GM18511 (cell line): ENCODE measurements at regions not wholly inside any gene's neighbourhood (a gene's known extent, or its start where the extent isn't known, plus 50 kb on each side); places are given as distances from the start of the nearest gene placed in this dataset.

Experiments used
- ATAC-seq: cut with Tn5 transposase; IDR thresholded peaks from one replicate; pipeline ENCODE4 v1.9.1; 2021; ENCODE audit warnings: mild to moderate bottlenecking, moderate library complexity; ENCODE audit not compliant: unreplicated experiment

DNA sequence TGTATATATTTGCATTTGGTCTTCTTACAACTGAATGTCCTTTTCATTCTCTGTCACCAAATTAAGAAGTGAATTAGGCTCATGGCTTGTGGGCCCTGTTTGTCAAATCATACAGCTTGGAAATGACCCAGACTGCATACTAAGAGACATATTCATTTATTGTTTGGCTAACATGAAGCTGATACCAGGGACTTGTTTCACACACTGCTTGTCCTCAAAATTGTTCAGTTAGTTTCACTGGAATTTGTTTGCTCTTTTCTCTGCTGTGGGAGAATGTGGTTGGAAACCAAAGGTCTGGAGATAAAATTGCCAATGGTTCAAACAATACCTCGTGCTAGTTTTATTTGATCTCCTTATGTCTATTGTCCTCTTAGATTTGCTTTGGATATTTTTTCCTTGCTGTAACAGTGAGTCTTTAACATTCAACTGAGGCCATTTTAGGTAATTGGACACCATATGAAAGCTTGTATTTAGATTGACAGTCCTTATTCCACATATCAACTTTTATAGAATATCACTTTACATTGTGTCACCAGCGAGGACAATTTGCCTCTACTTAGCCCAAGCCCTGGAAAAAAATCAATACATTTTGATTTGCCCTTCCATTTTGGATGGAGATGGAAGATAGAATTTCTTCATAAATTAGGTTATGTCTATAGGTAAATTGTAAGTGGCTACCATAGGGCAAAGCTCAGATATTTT lies 144.3 kb upstream of the MTAP start:
- no peak for ATAC-seq

GRCh38 chr9:21660976-21661375 lies 141.5 kb upstream of the MTAP start:
- no peak for ATAC-seq

- no peak for ATAC-seq
These were observed 140.8 kb upstream of the MTAP start for GRCh38 chr9:21661626-21662025.

DNA sequence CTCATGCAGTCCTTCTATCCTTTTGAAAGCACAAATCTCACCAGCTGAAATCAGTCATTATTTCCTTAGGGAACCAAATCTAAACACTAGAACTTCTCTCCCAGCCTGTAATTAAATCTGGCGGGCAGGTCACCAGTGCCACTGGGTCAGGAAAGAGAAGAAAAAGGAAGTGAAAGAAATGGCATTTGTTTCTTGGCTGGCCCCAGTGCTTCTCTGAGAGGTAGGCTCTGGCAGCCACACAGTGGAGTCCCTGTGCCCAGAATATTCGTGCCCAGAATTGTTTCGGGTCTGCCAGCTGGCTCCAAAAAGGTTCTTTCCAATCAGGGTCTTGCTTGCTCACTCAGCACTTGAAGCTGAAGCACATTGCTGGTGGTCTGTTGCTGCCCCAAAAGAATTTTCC lies 133.9 kb upstream of the MTAP start:
- no peak for ATAC-seq

DNA sequence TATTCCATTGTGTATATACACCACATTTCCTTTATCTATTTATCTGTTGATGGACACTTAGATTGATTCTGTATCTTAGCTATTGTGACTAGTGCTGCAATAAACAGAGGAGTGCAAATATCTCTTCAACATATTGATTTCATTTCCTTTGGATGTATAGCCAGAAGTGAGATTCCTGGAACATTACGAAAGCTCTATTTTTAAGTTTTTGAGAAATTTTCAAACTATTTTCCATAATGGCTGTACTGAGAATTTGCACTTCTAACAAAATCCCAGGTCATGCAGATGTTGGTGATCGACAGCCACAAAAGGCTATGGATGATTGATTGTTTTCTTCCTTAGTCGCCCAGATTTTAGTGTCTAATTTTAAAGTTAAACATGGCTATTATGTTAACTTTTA lies 132.7 kb upstream of the MTAP start:
- ATAC-seq, result no peak

- ATAC-seq, result no peak
These were observed 132.1 kb upstream of the MTAP start for GRCh38 chr9:21670374-21670773.

DNA sequence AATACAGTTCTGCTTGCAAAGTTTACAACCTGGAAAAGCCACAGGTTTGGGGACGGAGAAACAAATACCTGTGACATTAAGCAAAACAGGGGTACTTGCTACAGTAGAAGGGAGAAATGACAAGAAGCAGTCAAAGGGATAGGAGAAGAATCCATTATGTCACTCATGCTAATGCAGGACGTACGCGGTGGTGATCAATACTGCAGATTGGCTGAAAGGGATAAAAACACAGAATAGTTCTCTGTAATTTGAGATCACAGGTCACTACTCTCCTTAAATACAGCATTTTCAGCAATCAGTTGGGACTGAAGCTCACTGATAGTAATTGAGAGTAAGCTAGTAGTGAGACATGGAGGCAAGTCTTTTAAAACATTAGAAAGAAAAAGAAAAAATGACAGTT lies 130.3 kb upstream of the MTAP start:
- ATAC-seq, result no peak

- no peak for ATAC-seq
These were observed 129.7 kb upstream of the MTAP start for GRCh38 chr9:21672761-21673160.

- ATAC-seq, result no peak
These were observed 127.5 kb upstream of the MTAP start for GRCh38 chr9:21674894-21675293.

- no peak for ATAC-seq
These were observed 125.0 kb upstream of the MTAP start for GRCh38 chr9:21677387-21677786.

GRCh38 chr9:21677834-21678233 lies 124.6 kb upstream of the MTAP start:
- ATAC-seq, result no peak

- ATAC-seq, result no peak
These were observed 123.0 kb upstream of the MTAP start for GRCh38 chr9:21679432-21679831.

DNA sequence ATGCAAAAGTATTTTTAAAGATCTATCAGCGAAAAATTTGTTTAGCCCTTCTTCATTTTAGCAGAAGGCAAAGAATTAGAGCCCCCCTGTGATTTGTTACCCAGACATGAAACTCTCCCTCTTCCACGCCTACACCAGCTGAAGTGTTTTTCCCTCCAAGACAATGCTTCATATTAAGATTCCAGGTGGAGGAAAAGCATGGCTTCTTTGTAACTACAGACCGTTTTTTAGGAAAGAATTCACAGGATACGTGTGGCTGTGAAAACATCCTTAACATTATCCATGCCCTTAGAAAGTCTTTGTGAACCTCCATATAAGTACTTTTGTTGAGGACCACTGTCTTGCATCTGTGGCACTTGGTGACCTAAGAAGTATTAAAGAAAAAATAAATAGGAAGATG lies 121.8 kb upstream of the MTAP start:
- no peak for ATAC-seq

GRCh38 chr9:21681641-21682040 lies 120.8 kb upstream of the MTAP start:
- ATAC-seq, result no peak

GRCh38 chr9:21682381-21682780 lies 120.1 kb upstream of the MTAP start:
- ATAC-seq, result no peak

GRCh38 chr9:21682981-21683380 lies 119.5 kb upstream of the MTAP start:
- no peak for ATAC-seq

DNA sequence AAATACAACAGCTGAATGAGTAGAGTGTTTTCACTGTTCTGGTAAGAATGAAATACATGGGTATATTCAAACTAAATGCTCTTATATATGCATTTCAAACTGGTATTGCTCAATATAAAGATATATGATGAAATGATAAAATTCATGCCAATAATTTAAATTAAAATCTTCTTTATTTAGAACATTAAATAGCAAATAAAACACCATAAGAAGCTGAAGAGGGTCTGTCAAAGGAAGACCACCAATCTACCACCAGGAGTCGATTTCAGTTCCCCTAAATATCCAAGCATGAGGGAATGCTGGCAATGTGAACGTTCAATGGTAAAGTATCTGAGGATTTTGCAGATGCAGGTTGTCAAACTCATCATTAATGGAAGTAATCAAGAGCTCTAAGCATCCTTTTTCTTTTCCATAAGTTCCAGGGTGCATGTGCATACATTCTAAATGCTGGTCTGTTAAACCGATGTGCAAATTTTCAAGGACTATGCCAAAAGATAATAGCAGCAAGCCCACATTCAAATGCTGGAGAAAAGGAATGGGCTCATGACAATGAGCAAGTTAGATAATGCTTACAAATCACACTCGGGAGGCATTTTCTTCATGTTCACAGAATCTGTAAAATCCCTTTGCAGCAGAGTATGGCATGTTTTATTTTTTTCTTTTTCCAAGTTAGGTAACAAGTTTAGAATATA lies 118.8 kb upstream of the MTAP start:
- ATAC-seq, result no peak

- no peak for ATAC-seq
These were observed 118.2 kb upstream of the MTAP start for GRCh38 chr9:21684231-21684630.

DNA sequence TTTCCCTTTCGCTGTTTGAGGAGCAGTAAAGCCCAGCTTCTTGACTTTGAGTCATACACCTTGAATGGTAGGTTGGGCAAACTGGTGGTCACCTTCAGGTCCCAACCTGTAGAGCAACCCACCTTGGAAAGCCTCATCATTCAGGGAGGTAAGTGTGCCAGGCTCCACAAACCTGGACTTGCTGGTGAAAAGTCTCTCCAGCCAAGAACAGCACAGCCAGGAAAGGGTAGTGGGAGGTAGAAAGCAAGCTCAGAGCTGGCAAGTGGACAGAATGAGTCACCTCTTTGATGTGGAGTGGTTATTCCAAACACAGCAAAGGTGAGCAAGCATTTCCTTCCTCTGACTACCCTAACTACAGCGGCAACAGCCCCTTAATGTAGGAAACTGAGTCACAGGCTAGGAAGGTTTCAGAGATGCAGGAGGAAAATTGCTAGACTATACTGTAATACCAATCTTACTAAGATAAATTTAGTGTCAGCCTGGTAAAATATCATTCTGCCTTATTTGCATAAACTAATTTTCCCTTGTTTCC lies 117.5 kb upstream of the MTAP start:
- ATAC-seq, result no peak

GRCh38 chr9:21685502-21685901 lies 116.9 kb upstream of the MTAP start:
- no peak for ATAC-seq

DNA sequence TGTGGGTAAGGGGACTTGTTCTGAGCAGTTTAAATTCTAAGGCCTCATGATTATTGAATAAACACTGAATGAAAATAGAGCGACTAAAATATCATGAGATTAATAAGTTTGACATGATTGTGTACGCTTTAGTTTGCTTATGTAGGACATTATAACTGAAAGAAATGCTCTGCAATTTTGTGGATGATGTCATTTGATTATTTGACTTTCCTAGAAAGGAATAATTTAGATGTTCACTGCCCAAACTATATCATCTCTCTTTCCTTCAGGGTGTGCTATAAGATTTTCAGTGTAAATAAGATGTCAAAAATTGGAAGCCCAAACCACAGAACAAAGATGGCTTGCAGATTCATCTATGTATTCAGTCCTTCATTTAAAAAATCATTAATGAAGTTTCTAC lies 115.7 kb upstream of the MTAP start:
- ATAC-seq, result no peak

DNA sequence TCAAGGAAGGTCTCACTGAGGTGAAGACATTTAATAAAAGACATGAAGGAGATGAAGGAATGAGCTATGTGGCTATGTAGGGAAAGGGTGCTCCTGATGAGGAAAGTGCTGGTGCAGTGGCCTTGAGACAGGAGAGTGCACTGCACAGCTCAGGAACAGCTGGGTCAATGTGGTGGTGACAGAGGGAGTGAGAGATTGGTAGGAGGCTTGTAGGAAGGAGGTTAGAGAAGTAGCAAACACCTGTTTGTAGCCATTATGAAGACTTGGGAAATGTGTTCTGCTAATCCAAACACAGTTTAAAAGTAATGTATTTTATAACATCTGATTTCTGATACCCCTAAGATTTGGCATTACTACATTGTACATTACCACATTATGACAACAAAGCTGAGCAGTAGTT lies 115.1 kb upstream of the MTAP start:
- ATAC-seq, result no peak
